DND-41 (cell line): ENCODE measurements at regions not wholly inside any gene's neighbourhood (a gene's known extent, or its start where the extent isn't known, plus 50 kb on each side); places are given as distances from the start of the nearest gene placed in this dataset.
"Not testable (repeated sequence)": the region's sequence is repeated elsewhere in the genome, so short reads cannot be mapped to it uniquely, and the experiment has no call there.

ENCODE experiments used
- ATAC-seq: fragments of 200-7000 bp; cut with Tn5 transposase; 3 replicates; pipeline ENCODE4 v1.9.1; 2021; ENCODE audit warnings: low read depth; ENCODE audit not compliant: insufficient read depth
- DNase-seq: peaks from one replicate; pipeline ENCODE4 v3.0.0-alpha.2; 2020
- H2AFZ ChIP-seq: 2 replicates; pipeline ENCODE4 v1.6.0; 2012; ENCODE audit warnings: low read depth, low read length
- H3K27ac ChIP-seq: 2 replicates; pipeline ENCODE4 v1.5.1; 2012; ENCODE audit warnings: low read length, inconsistent platforms
- H3K27me3 ChIP-seq: fragments of 200-600 bp; sonication (generic); 2 replicates; pipeline ENCODE4 v1.6.0; 2012; ENCODE audit warnings: low read length, mild to moderate bottlenecking, inconsistent platforms; ENCODE audit not compliant: insufficient read depth, poor library complexity
- H3K36me3 ChIP-seq: 2 replicates; pipeline ENCODE4 v1.5.1; 2012; ENCODE audit warnings: low read length, inconsistent platforms; ENCODE audit not compliant: insufficient read depth
- H3K4me1 ChIP-seq: 2 replicates; pipeline ENCODE4 v1.5.1; 2012; ENCODE audit warnings: mild to moderate bottlenecking, low read length; ENCODE audit not compliant: insufficient read depth
- H3K4me2 ChIP-seq: 2 replicates; pipeline ENCODE4 v1.6.0; 2012; ENCODE audit warnings: mild to moderate bottlenecking, moderate library complexity, low read length, inconsistent platforms; ENCODE audit not compliant: insufficient read depth
- H3K4me3 ChIP-seq, 2 experiments: fragments of 200-600 bp in 1 of 2; shearing (Covaris generic) in 1 of 2; 2 replicates each; pipeline ENCODE4 v1.5.1; 2012 to 2016; ENCODE audit warnings: inconsistent platforms in 2 of 2, low read length in 2 of 2, mild to moderate bottlenecking in 2 of 2, low read depth in 1 of 2, moderate library complexity in 1 of 2
- H3K79me2 ChIP-seq: 2 replicates; pipeline ENCODE4 v1.6.0; 2012; ENCODE audit warnings: low read length, inconsistent platforms; ENCODE audit not compliant: insufficient read depth
- H3K9ac ChIP-seq: 2 replicates; pipeline ENCODE4 v1.6.0; 2012; ENCODE audit warnings: low read depth, mild to moderate bottlenecking, inconsistent platforms, low read length, moderate library complexity
- H3K9me3 ChIP-seq: 2 replicates; pipeline ENCODE4 v1.5.1; 2012; ENCODE audit warnings: low read length, moderate library complexity, mild to moderate bottlenecking, inconsistent platforms; ENCODE audit not compliant: insufficient read depth, severe bottlenecking
- H4K20me1 ChIP-seq: 2 replicates; pipeline ENCODE4 v1.6.0; 2012; ENCODE audit warnings: low read length; ENCODE audit not compliant: insufficient read depth
- EZH2 ChIP-seq: IDR thresholded peaks from 3 replicates; pipeline ENCODE4 v1.6.1; 2012; ENCODE audit warnings: borderline replicate concordance, low read depth, mild to moderate bottlenecking, moderate library complexity, low read length, inconsistent platforms; ENCODE audit not compliant: severe bottlenecking
- TF ChIP-seq, protein P1 (sequence below): IDR thresholded peaks from 2 replicates; pipeline ENCODE4 v1.5.1; 2012; ENCODE audit warnings: borderline replicate concordance, low read length, moderate library complexity, mild to moderate bottlenecking; ENCODE audit not compliant: poor library complexity, severe bottlenecking; ENCODE audit errors: extremely low read depth

DNA sequence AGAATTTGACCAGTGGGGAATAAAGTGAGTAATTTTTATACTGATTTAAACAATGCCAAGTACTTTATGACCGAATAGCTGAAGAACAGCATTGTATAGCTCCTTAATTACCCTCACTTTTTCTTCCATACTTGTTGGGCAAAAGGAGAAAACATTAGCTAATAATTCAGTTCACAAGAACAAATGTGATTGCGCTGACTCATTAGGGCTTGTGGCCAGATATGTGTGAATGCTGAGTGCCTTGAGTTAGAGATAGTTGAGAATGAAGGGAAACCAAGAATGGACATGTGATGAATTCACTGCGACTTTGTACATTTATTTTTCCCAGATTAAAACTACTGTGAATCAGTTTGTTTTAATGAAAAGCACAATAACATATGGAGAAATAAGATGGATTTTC is 669.4 kb downstream of the TFAP2A start:
- Histone ChIP-seq H2AFZ (no peak overlapping the region), H3K9me3 (no peaks in the 10 kb centered on the region), H3K27me3 (no peaks in the 10 kb centered on the region), H3K9ac (no peak overlapping the region), H3K4me3 (no peak overlapping the region), H4K20me1 (no peaks in the 10 kb centered on the region), H3K36me3 (no peaks in the 10 kb centered on the region), H3K27ac (no peak overlapping the region), H3K4me1 (no peaks in the 10 kb centered on the region), H3K79me2 (no peaks in the 10 kb centered on the region), H3K4me2 (no peak overlapping the region)
- no peak for DNase-seq
- no peak for ATAC-seq
- TF ChIP-seq, protein P1, sequence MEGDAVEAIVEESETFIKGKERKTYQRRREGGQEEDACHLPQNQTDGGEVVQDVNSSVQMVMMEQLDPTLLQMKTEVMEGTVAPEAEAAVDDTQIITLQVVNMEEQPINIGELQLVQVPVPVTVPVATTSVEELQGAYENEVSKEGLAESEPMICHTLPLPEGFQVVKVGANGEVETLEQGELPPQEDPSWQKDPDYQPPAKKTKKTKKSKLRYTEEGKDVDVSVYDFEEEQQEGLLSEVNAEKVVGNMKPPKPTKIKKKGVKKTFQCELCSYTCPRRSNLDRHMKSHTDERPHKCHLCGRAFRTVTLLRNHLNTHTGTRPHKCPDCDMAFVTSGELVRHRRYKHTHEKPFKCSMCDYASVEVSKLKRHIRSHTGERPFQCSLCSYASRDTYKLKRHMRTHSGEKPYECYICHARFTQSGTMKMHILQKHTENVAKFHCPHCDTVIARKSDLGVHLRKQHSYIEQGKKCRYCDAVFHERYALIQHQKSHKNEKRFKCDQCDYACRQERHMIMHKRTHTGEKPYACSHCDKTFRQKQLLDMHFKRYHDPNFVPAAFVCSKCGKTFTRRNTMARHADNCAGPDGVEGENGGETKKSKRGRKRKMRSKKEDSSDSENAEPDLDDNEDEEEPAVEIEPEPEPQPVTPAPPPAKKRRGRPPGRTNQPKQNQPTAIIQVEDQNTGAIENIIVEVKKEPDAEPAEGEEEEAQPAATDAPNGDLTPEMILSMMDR = no peak
- TF ChIP-seq EZH2 = no peak

DNA sequence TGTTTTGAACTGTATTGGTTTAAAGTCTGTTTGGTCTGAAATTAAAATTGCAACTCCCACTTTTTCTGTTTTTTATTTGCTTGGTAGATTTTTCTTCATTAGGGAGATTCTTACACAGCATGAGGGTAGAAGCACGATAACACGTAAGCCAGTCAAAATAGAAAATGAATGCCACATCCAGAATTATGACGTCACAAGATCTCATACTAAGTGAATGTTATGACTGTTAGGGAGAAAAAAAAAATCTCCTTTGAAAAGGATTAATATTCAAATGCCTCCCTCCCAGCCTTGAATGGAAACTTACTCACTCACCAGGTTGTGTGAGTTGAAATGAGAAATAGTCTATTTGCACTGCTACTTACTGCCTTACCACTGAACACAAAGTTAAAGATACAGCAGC is 670.8 kb downstream of the TFAP2A start:
- TF ChIP-seq EZH2 = no peak
- TF ChIP-seq, protein P1 = no peak
- Histone ChIP-seq H3K27ac (no peak overlapping the region), H3K79me2 (no peaks in the 10 kb centered on the region), H3K4me1 (no peaks in the 10 kb centered on the region), H3K9me3 (no peaks in the 10 kb centered on the region), H3K27me3 (no peaks in the 10 kb centered on the region), H3K4me2 (no peak overlapping the region), H2AFZ (no peak overlapping the region), H3K4me3 (no peak overlapping the region), H3K36me3 (no peaks in the 10 kb centered on the region), H3K9ac (no peak overlapping the region), H4K20me1 (no peaks in the 10 kb centered on the region)
- DNase-seq = no peak
- ATAC-seq = no peak

DNA sequence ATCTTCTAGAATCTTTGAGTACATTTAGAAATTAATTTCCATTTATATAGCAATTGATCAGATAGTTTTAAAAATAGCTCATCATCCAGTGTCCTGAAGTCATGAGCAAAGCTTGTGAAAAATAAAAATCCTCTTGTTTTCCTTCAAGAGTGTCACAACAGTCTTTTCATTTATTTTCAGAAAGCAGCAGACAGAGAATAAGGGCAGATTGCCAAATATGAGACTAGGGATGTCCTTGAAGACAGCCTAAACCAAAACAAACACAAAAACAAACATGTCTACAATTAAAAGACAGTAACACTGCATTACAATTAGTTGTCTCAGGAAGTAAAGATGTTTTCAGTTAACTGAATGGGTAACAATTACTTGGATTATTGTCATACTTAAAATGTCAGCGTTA is 682.8 kb downstream of the TFAP2A start:
- Histone ChIP-seq H4K20me1 (no peaks in the 10 kb centered on the region), H3K4me2 (no peak overlapping the region), H3K4me3 (no peak overlapping the region), H3K27me3 (no peaks in the 10 kb centered on the region), H3K9ac (no peak overlapping the region), H2AFZ (no peak overlapping the region), H3K9me3 (no peaks in the 10 kb centered on the region), H3K4me1 (no peaks in the 10 kb centered on the region), H3K27ac (no peak overlapping the region), H3K36me3 (no peaks in the 10 kb centered on the region), H3K79me2 (no peaks in the 10 kb centered on the region)
- no peak for TF ChIP-seq EZH2
- TF ChIP-seq, protein P1 = no peak
- DNase-seq (no peak), ATAC-seq (no peak)

DNA sequence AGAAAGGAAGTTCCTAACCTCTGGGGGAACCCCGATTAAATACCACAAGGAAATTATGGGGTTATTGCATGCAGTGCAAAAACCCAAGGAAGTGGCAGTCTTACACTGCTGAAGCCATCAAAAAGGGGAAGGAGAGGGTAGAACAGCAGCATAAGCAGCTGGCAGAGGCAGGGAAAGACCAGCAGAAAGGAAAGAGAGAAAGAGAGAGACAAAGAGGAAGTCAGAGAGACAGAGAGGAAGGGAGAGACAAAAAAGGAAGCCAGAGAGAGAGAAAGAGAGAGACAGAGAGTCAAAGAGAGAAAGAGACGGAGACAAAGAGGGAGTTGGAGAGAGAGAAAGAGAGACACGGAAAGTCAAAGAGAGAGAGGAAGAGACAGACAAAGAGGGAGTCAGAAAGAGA is 689.1 kb downstream of the TFAP2A start:
- DNase-seq, H3K9ac ChIP-seq, ATAC-seq, H3K4me2 ChIP-seq, H3K27me3 ChIP-seq, H3K4me1 ChIP-seq, H2AFZ ChIP-seq, H4K20me1 ChIP-seq, H3K36me3 ChIP-seq, H3K79me2 ChIP-seq, H3K27ac ChIP-seq, H3K4me3 ChIP-seq, H3K9me3 ChIP-seq: not testable (repeated sequence)
